ENCODE measurements at regions not wholly inside any gene's neighbourhood (a gene's known extent, or its start where the extent isn't known, plus 50 kb on each side); places are given as distances from the start of the nearest gene placed in this dataset.

DNA sequence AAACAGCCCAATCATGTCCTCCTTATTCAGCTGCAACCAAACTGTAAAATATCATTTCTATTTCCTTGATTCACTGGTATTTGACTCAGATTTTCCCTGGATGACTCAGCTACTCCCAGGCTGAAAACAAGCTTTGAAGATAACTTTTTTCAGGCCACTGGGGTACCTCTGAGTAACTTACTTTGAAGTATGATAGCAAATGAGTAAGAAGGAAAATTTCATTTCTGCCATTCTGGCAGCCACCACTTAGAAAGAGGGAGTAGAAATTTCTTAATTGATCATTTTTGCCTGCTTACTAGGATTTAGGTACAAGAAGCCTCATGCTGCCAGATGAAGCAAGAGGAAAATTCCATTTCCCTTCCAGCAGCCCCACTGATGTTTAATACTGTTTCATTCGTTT lies 247.4 kb downstream of the PRELID2 start:
- Histone ChIP-seq H3K4me1 (no peaks in the 10 kb centered on the region), H3K9me3 (no peaks in the 10 kb centered on the region), H3K4me3 (no peak overlapping the region), H3K36me3 (no peaks in the 10 kb centered on the region), H3K27ac (no peak overlapping the region), H3K27me3 (no peaks in the 10 kb centered on the region)
- intact Hi-C loops (cut with DNase I) = no loop called here
- no peak for DNase-seq (ENCODE audit: low spot score in 2 of 2)
- TF ChIP-seq, protein P1, sequence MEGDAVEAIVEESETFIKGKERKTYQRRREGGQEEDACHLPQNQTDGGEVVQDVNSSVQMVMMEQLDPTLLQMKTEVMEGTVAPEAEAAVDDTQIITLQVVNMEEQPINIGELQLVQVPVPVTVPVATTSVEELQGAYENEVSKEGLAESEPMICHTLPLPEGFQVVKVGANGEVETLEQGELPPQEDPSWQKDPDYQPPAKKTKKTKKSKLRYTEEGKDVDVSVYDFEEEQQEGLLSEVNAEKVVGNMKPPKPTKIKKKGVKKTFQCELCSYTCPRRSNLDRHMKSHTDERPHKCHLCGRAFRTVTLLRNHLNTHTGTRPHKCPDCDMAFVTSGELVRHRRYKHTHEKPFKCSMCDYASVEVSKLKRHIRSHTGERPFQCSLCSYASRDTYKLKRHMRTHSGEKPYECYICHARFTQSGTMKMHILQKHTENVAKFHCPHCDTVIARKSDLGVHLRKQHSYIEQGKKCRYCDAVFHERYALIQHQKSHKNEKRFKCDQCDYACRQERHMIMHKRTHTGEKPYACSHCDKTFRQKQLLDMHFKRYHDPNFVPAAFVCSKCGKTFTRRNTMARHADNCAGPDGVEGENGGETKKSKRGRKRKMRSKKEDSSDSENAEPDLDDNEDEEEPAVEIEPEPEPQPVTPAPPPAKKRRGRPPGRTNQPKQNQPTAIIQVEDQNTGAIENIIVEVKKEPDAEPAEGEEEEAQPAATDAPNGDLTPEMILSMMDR (IDR thresholded peaks at IDR 0.05) = no peak

DNA sequence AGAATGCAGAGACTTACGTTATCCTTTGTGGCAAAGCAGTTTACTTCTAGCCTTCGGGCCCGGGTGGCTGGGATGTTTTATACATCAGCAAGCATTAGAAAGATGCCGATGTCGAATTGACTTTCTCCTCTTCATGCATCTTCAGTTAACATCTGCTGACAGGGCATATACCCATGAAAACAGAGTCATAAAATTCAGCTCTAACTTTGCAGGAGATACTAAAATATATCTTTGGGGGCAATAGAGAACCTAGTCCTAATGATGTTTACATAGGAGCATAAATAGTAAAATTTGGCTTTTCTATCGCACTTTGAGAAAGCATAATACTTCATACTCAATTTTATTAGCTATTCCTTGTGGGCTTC lies 247.9 kb downstream of the PRELID2 start:
- Histone ChIP-seq H3K4me3 (no peak overlapping the region), H3K4me1 (no peaks in the 10 kb centered on the region), H3K27me3 (no peaks in the 10 kb centered on the region), H3K36me3 (no peaks in the 10 kb centered on the region), H3K27ac (no peak overlapping the region), H3K9me3 (no peaks in the 10 kb centered on the region)
- TF ChIP-seq, protein P1 (IDR thresholded peaks at IDR 0.05) = no peak
- intact Hi-C loops (cut with DNase I) = no loop called here
- DNase-seq (ENCODE audit: low spot score in 2 of 2) = no peak

GRCh38 chr5:145586661-145587307 lies 248.4 kb downstream of the PRELID2 start:
- TF ChIP-seq, protein P1 (IDR thresholded peaks at IDR 0.05) = no peak
- H3K9me3 ChIP-seq = no peaks in the 10 kb centered on the region
- no peaks in the 10 kb centered on the region for H3K4me1 ChIP-seq
- intact Hi-C loops (cut with DNase I) = no loop called here
- no peaks in the 10 kb centered on the region for H3K27me3 ChIP-seq
- no peak for DNase-seq (ENCODE audit: low spot score in 2 of 2)
- H3K4me3 ChIP-seq = no peak overlapping the region
- no peak overlapping the region for H3K27ac ChIP-seq
- no peaks in the 10 kb centered on the region for H3K36me3 ChIP-seq

DNA sequence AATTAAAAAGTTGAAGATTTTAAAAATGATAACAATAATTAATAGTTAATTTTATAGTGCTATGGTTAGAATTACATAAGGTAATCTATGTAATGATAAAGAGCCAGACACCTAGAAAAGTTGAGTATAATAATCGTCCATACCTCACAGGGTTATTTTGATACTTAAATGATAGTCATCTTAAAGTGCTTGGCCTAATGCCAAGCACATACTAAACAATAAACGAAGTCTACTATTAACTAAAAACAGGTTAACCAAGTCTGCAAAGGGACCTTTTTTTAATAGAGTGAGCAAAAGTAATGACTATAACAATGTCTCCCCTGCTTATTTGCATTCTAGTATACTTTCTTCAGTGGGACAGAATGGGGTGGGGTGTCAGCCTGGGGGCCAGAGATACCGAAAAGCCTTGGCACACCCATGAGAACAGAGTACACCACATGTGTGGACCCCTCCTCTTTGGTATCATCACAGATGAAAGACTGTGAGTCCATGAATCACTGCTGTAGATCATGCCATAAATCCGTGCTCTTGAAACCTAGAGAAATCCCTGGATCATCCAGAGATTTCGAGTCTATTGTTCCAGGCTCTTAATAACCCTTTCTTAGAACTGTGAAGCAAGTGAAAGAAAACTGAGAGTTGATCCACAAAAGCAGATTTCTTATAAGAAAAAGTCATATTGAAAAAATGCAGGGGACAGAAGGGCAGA lies 249.5 kb downstream of the PRELID2 start:
- DNase-seq (ENCODE audit: low spot score in 2 of 2) = no peak
- TF ChIP-seq, protein P1 (IDR thresholded peaks at IDR 0.05) = no peak

GRCh38 chr5:145579301-145579700 lies 255.8 kb downstream of the PRELID2 start:
- TF ChIP-seq, protein P1 (IDR thresholded peaks at IDR 0.05) = no peak
- H3K9me3 ChIP-seq = peaks cover 8 to 16% of the 10 kb centered on the region in 2 donors

More for the DNA sequence above, 249.5 kb downstream of the PRELID2 start:
- no peak overlapping the region for H3K27ac ChIP-seq
- no peaks in the 10 kb centered on the region for H3K36me3 ChIP-seq
- no peak overlapping the region for H3K4me3 ChIP-seq
- no peaks in the 10 kb centered on the region for H3K9me3 ChIP-seq
- H3K27me3 ChIP-seq = no peaks in the 10 kb centered on the region
- no peaks in the 10 kb centered on the region for H3K4me1 ChIP-seq
- intact Hi-C loops (cut with DNase I) = no loop called here

More at GRCh38 chr5:145579301-145579700, 255.8 kb downstream of the PRELID2 start:
- Histone ChIP-seq H3K4me1 (no peaks in the 10 kb centered on the region), H3K36me3 (no peaks in the 10 kb centered on the region), H3K27ac (no peak overlapping the region), H3K4me3 (no peak overlapping the region), H3K27me3 (no peaks in the 10 kb centered on the region)
- intact Hi-C loops (cut with DNase I) = no loop called here
- no peak for DNase-seq (ENCODE audit: low spot score in 2 of 2)

Measured in ascending aorta (tissue), 2 donors.